Uterus (tissue), 2 donors: ENCODE measurements at regions not wholly inside any gene's neighbourhood (a gene's known extent, or its start where the extent isn't known, plus 50 kb on each side); places are given as distances from the start of the nearest gene placed in this dataset.

Experiments used
- POLR2A ChIP-seq, 2 donors: fragments of 450-650 bp; IDR thresholded peaks; one replicate each; pipeline ENCODE4 v1.6.1; 2016; ENCODE audit warnings: antibody characterized with exemption in 2 of 2, mild to moderate bottlenecking in 1 of 2, moderate library complexity in 1 of 2
- TF ChIP-seq, protein P1 (sequence below), 4 experiments: fragments of 200-600 bp in 2 of 4; fragments of 450-650 bp in 2 of 4; sonication (generic) in 2 of 4; IDR thresholded peaks; one replicate each; pipeline ENCODE4 v1.5.1; 2016 to 2019; ENCODE audit warnings: antibody characterized with exemption in 4 of 4, mild to moderate bottlenecking in 2 of 4, moderate library complexity in 1 of 4

DNA sequence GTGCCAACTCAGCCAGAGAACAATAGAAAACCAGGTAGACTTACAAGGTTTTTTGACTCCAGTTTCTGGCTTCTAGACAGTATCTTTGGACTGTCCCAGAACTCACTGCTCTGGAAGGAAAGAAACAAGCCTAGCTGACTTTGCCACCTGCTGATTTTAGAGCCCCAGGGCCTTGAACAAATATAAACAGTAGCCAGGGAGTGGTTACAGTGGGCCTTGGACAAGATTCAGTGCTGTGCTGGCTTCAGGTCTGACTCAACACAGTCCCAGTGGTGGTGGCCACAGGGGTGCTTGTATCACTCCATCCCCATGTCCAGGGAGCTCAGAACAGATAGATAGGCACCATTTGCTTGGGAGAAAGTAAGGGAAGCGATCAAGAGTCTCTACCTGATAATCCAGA lies 694.1 kb upstream of the ADGRL3 start:
- TF ChIP-seq, protein P1, sequence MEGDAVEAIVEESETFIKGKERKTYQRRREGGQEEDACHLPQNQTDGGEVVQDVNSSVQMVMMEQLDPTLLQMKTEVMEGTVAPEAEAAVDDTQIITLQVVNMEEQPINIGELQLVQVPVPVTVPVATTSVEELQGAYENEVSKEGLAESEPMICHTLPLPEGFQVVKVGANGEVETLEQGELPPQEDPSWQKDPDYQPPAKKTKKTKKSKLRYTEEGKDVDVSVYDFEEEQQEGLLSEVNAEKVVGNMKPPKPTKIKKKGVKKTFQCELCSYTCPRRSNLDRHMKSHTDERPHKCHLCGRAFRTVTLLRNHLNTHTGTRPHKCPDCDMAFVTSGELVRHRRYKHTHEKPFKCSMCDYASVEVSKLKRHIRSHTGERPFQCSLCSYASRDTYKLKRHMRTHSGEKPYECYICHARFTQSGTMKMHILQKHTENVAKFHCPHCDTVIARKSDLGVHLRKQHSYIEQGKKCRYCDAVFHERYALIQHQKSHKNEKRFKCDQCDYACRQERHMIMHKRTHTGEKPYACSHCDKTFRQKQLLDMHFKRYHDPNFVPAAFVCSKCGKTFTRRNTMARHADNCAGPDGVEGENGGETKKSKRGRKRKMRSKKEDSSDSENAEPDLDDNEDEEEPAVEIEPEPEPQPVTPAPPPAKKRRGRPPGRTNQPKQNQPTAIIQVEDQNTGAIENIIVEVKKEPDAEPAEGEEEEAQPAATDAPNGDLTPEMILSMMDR (IDR thresholded peaks at IDR 0.05) = no peak
- no peak for TF ChIP-seq POLR2A (IDR thresholded peaks at IDR 0.05)
